ENCODE measurements at regions not wholly inside any gene's neighbourhood (a gene's known extent, or its start where the extent isn't known, plus 50 kb on each side); places are given as distances from the start of the nearest gene placed in this dataset.
A peak's percentile ranks its signal among the peaks of the same experiment; 100 is the strongest.

- Histone ChIP-seq H2AFZ (ENCODE audit: low read length) (no peak overlapping the region), H4K20me1 (ENCODE audit: control insufficient read depth, extremely low read depth, insufficient read depth, low read length) (no peaks in the 10 kb centered on the region)
- peak in 1 of 2 donors; percentile 81 for DNase-seq (ENCODE audit: low read depth in 2 of 2)
Measured at GRCh38 chr6:108739496-108740330, 108.5 kb upstream of the ARMC2 start.

GRCh38 chr6:108741331-108741989, 106.8 kb upstream of the ARMC2 start:
- Histone ChIP-seq H3K36me3 (ENCODE audit: control insufficient read depth, insufficient read depth, low read length) (no peaks in the 10 kb centered on the region), H3K9ac (ENCODE audit: insufficient read depth, low read length) (no peak overlapping the region), H3K4me2 (ENCODE audit: extremely low read depth, insufficient read depth, low read length) (no peak overlapping the region), H3K79me2 (ENCODE audit: control insufficient read depth, insufficient read depth, low read length) (no peaks in the 10 kb centered on the region), H2AFZ (ENCODE audit: low read length) (no peak overlapping the region), H3K27ac (ENCODE audit: insufficient read depth, low read length) (no peak overlapping the region), H4K20me1 (ENCODE audit: control insufficient read depth, extremely low read depth, insufficient read depth, low read length) (no peaks in the 10 kb centered on the region), H3K4me1 (ENCODE audit: control insufficient read depth, extremely low read depth, insufficient read depth, low read length) (peaks cover 11% of the 10 kb centered on the region), H3K4me3 (replicated peaks in 1 of 4; ENCODE audit: control extremely low read depth in 1 of 4, insufficient read depth in 1 of 4, low read depth in 3 of 4, low read length in 4 of 4) (no peak overlapping the region), H3K27me3 (ENCODE audit: control insufficient read depth, insufficient read depth, low read length) (no peaks in the 10 kb centered on the region), H3K9me3 (ENCODE audit: control insufficient read depth, insufficient read depth, low read depth, low read length) (no peaks in the 10 kb centered on the region)
- TF ChIP-seq EZH2 (IDR thresholded peaks at IDR 0.05; ENCODE audit: low read length, missing control alignments) (no peak), CTCF (conservative IDR thresholded peaks at IDR 0.05 in 1 of 2, IDR thresholded peaks at IDR 0.05 in 1 of 2; ENCODE audit: low read depth in 1 of 2, low read length in 2 of 2) (no peak)
- DNase-seq (ENCODE audit: low read depth in 2 of 2) = no peak

More at GRCh38 chr6:108739496-108740330, 108.5 kb upstream of the ARMC2 start:
- Histone ChIP-seq H3K4me3 (replicated peaks in 1 of 4; ENCODE audit: control extremely low read depth in 1 of 4, insufficient read depth in 1 of 4, low read depth in 3 of 4, low read length in 4 of 4) (no peak overlapping the region), H3K9ac (ENCODE audit: insufficient read depth, low read length) (no peak overlapping the region), H3K9me3 (ENCODE audit: control insufficient read depth, insufficient read depth, low read depth, low read length) (no peaks in the 10 kb centered on the region), H3K36me3 (ENCODE audit: control insufficient read depth, insufficient read depth, low read length) (no peaks in the 10 kb centered on the region), H3K27me3 (ENCODE audit: control insufficient read depth, insufficient read depth, low read length) (no peaks in the 10 kb centered on the region), H3K27ac (ENCODE audit: insufficient read depth, low read length) (no peak overlapping the region), H3K79me2 (ENCODE audit: control insufficient read depth, insufficient read depth, low read length) (no peaks in the 10 kb centered on the region), H3K4me1 (ENCODE audit: control insufficient read depth, extremely low read depth, insufficient read depth, low read length) (peaks cover 19% of the 10 kb centered on the region), H3K4me2 (ENCODE audit: extremely low read depth, insufficient read depth, low read length) (no peak overlapping the region)
- no peak for TF ChIP-seq EZH2 (IDR thresholded peaks at IDR 0.05; ENCODE audit: low read length, missing control alignments)
- no peak for TF ChIP-seq CTCF (conservative IDR thresholded peaks at IDR 0.05 in 1 of 2, IDR thresholded peaks at IDR 0.05 in 1 of 2; ENCODE audit: low read depth in 1 of 2, low read length in 2 of 2)

- Histone ChIP-seq H3K4me3 (replicated peaks in 1 of 4; ENCODE audit: control extremely low read depth in 1 of 4, insufficient read depth in 1 of 4, low read depth in 3 of 4, low read length in 4 of 4) (no peak overlapping the region), H3K4me1 (ENCODE audit: control insufficient read depth, extremely low read depth, insufficient read depth, low read length) (peaks cover 9% of the 10 kb centered on the region), H3K36me3 (ENCODE audit: control insufficient read depth, insufficient read depth, low read length) (no peaks in the 10 kb centered on the region), H4K20me1 (ENCODE audit: control insufficient read depth, extremely low read depth, insufficient read depth, low read length) (no peaks in the 10 kb centered on the region), H2AFZ (ENCODE audit: low read length) (no peak overlapping the region), H3K27me3 (ENCODE audit: control insufficient read depth, insufficient read depth, low read length) (no peaks in the 10 kb centered on the region), H3K27ac (ENCODE audit: insufficient read depth, low read length) (no peak overlapping the region), H3K4me2 (ENCODE audit: extremely low read depth, insufficient read depth, low read length) (no peak overlapping the region), H3K9ac (ENCODE audit: insufficient read depth, low read length) (no peak overlapping the region), H3K9me3 (ENCODE audit: control insufficient read depth, insufficient read depth, low read depth, low read length) (no peaks in the 10 kb centered on the region), H3K79me2 (ENCODE audit: control insufficient read depth, insufficient read depth, low read length) (no peaks in the 10 kb centered on the region)
- TF ChIP-seq CTCF (conservative IDR thresholded peaks at IDR 0.05 in 1 of 2, IDR thresholded peaks at IDR 0.05 in 1 of 2; ENCODE audit: low read depth in 1 of 2, low read length in 2 of 2) (no peak), EZH2 (IDR thresholded peaks at IDR 0.05; ENCODE audit: low read length, missing control alignments) (no peak)
- DNase-seq (ENCODE audit: low read depth in 2 of 2) = no peak
Measured at GRCh38 chr6:108742041-108742440, 106.2 kb upstream of the ARMC2 start.
